Cardiac muscle cell (in vitro differentiated cells and primary cell): ENCODE measurements at regions not wholly inside any gene's neighbourhood (a gene's known extent, or its start where the extent isn't known, plus 50 kb on each side); places are given as distances from the start of the nearest gene placed in this dataset.
A peak's percentile ranks its signal among the peaks of the same experiment; 100 is the strongest.

Experiments used
- DNase-seq, 2 donors: peaks; one replicate each; pipeline versions ENCODE4 v3.0.0 to v3.0.0-alpha.2; 2010 to 2017; ENCODE audit warnings: low read depth in 1 of 2, low spot score in 1 of 2
- H3K27ac ChIP-seq: fragments of 200-600 bp; sonication (generic); 2 replicates; pipeline ENCODE4 v1.5.1; 2016
- H3K27me3 ChIP-seq: fragments of 200-600 bp; sonication (generic); 2 replicates; pipeline ENCODE4 v1.6.0; 2016; ENCODE audit warnings: control low read depth
- H3K36me3 ChIP-seq: fragments of 200-600 bp; sonication (generic); 2 replicates; pipeline ENCODE4 v1.5.1; 2016; ENCODE audit warnings: control low read depth
- H3K4me1 ChIP-seq: fragments of 200-600 bp; sonication (generic); 2 replicates; pipeline ENCODE4 v1.8.1; 2017; ENCODE audit warnings: low read depth, mild to moderate bottlenecking, mixed run types
- H3K4me3 ChIP-seq: fragments of 200-600 bp; sonication (generic); 2 replicates; pipeline ENCODE4 v1.5.1; 2016; ENCODE audit warnings: mild to moderate bottlenecking
- H3K9me3 ChIP-seq: fragments of 200-600 bp; sonication (generic); 2 replicates; pipeline ENCODE4 v1.5.1; 2017; ENCODE audit warnings: low read depth, mild to moderate bottlenecking, control low read depth
- CTCF ChIP-seq: IDR thresholded peaks from 2 replicates; pipeline ENCODE4 v1.5.1; 2012; ENCODE audit warnings: low read depth, mild to moderate bottlenecking, low read length

GRCh38 chr12:124513297-124513867 is 54.0 kb downstream of the NCOR2 start:
- Histone ChIP-seq H3K36me3 (no peaks in the 10 kb centered on the region), H3K27me3 (no peaks in the 10 kb centered on the region), H3K4me1 (peaks cover 58% of the 10 kb centered on the region), H3K27ac (peak overlapping the region; percentile 90), H3K9me3 (no peaks in the 10 kb centered on the region), H3K4me3 (no peak overlapping the region)
- no peak for TF ChIP-seq CTCF
- no peak for DNase-seq

- H3K4me3 ChIP-seq, result no peak overlapping the region
- peak in 1 of 2 donors; percentile 97 for DNase-seq
- H3K4me1 ChIP-seq, result peaks cover 58% of the 10 kb centered on the region
Observed at GRCh38 chr12:124512667-124513296, 54.6 kb downstream of the NCOR2 start.

GRCh38 chr12:124511259-124511985 is 56.0 kb downstream of the NCOR2 start:
- H3K27ac ChIP-seq, result peak overlapping the region; percentile 90
- no peaks in the 10 kb centered on the region for H3K27me3 ChIP-seq
- no peaks in the 10 kb centered on the region for H3K36me3 ChIP-seq
- no peak for TF ChIP-seq CTCF
- no peak for DNase-seq
- H3K9me3 ChIP-seq, result no peaks in the 10 kb centered on the region
- H3K4me1 ChIP-seq, result peaks cover 60% of the 10 kb centered on the region
- H3K4me3 ChIP-seq, result no peak overlapping the region

More at GRCh38 chr12:124512667-124513296, 54.6 kb downstream of the NCOR2 start:
- no peak for TF ChIP-seq CTCF
- no peaks in the 10 kb centered on the region for H3K9me3 ChIP-seq
- H3K36me3 ChIP-seq, result no peaks in the 10 kb centered on the region
- H3K27ac ChIP-seq, result peak overlapping the region; percentile 90
- no peaks in the 10 kb centered on the region for H3K27me3 ChIP-seq

- Histone ChIP-seq H3K4me3 (no peak overlapping the region), H3K36me3 (no peaks in the 10 kb centered on the region), H3K9me3 (no peaks in the 10 kb centered on the region), H3K27ac (peak overlapping the region; percentile 90), H3K4me1 (peaks cover 62% of the 10 kb centered on the region), H3K27me3 (no peaks in the 10 kb centered on the region)
- TF ChIP-seq CTCF, result peak; percentile 25
- no peak for DNase-seq
Observed at GRCh38 chr12:124510301-124510970, 57.0 kb downstream of the NCOR2 start.

GRCh38 chr12:124509676-124510300 is 57.6 kb downstream of the NCOR2 start:
- TF ChIP-seq CTCF, result no peak
- peak; percentile 93 to 94 for DNase-seq

More at GRCh38 chr12:124509676-124510300, 57.6 kb downstream of the NCOR2 start:
- Histone ChIP-seq H3K36me3 (no peaks in the 10 kb centered on the region), H3K27ac (peak overlapping the region; percentile 90), H3K4me1 (peaks cover 62% of the 10 kb centered on the region), H3K4me3 (no peak overlapping the region), H3K9me3 (no peaks in the 10 kb centered on the region), H3K27me3 (no peaks in the 10 kb centered on the region)
